ENCODE measurements at regions not wholly inside any gene's neighbourhood (a gene's known extent, or its start where the extent isn't known, plus 50 kb on each side); places are given as distances from the start of the nearest gene placed in this dataset.

- H3K9ac ChIP-seq (ENCODE audit: extremely low read depth, insufficient read length, low read length) = no peak overlapping the region
- Mint-ChIP-seq H3K27ac (peak overlapping the region in 1 of 3 experiments; percentile 86; a peak in 3 of 7 replicates), H3K27me3 (ENCODE audit: low read depth) (no peaks in the 10 kb centered on the region), H3K9me3 (no peaks in the 10 kb centered on the region), H3K4me3 (no peak overlapping the region), H3K4me1 (peaks cover 12% of the 10 kb centered on the region in 2 experiments), H3K36me3 (ENCODE audit: insufficient read depth in 1 of 3, low read depth in 3 of 3) (no peaks in the 10 kb centered on the region)
- H3K27me3 ChIP-seq (ENCODE audit: insufficient read depth, low read length) = no peaks in the 10 kb centered on the region
- no peak overlapping the region for H3K56ac ChIP-seq (ENCODE audit: insufficient read length, low read depth, low read length)
- no peaks in the 10 kb centered on the region for H3K9me3 ChIP-seq (ENCODE audit: control insufficient read depth, low read depth, low read length)
- H3K23ac ChIP-seq (ENCODE audit: insufficient read length, low read depth, low read length) = no peak overlapping the region
- no peaks in the 10 kb centered on the region for H3K79me1 ChIP-seq (ENCODE audit: insufficient read depth, low read depth, low read length, poor library complexity, severe bottlenecking)
- no peak overlapping the region for H3K4ac ChIP-seq (ENCODE audit: low read depth, low read length)
- H3K23me2 ChIP-seq (ENCODE audit: insufficient read length, low read depth, low read length, poor library complexity, severe bottlenecking) = no peaks in the 10 kb centered on the region
- no peak overlapping the region for H4K91ac ChIP-seq (ENCODE audit: insufficient read length, low read depth, low read length)
- H2BK20ac ChIP-seq (ENCODE audit: low read depth, low read length, poor library complexity, severe bottlenecking) = no peak overlapping the region
- H4K20me1 ChIP-seq (ENCODE audit: control insufficient read depth, insufficient read depth, insufficient read length) = no peaks in the 10 kb centered on the region
- no peak overlapping the region for H4K8ac ChIP-seq (replicated peaks; ENCODE audit: insufficient read length, low read depth, low read length)
- peaks cover 2% of the 10 kb centered on the region; the same call in 1 of the 2 replicates for H3K4me1 ChIP-seq (ENCODE audit: insufficient read depth, low read length)
- TF ChIP-seq CTCF (conservative IDR thresholded peaks at IDR 0.05) = peak; percentile 89
- H3K4me2 ChIP-seq (ENCODE audit: insufficient read depth, insufficient read length, low read length) = no peak overlapping the region
- no peak overlapping the region for H2BK15ac ChIP-seq (ENCODE audit: low read depth, low read length)
- H2AFZ ChIP-seq (ENCODE audit: low read length) = no peak overlapping the region
- no peak overlapping the region for H2AK5ac ChIP-seq (ENCODE audit: insufficient read length, low read length)
- H3T11ph ChIP-seq (ENCODE audit: low read length) = no peak overlapping the region
- no peaks in the 10 kb centered on the region for H3K79me2 ChIP-seq (ENCODE audit: insufficient read depth, low read length)
- no peak overlapping the region for H3K18ac ChIP-seq (ENCODE audit: insufficient read length, low read depth, low read length)
- H2BK120ac ChIP-seq (ENCODE audit: low read depth, low read length, poor library complexity, severe bottlenecking) = no peak overlapping the region
- no peak overlapping the region for H4K5ac ChIP-seq (ENCODE audit: insufficient read length, low read depth, low read length)
- no peak overlapping the region for H2BK5ac ChIP-seq (ENCODE audit: insufficient read length, low read length)
- WGBS (ENCODE audit: extremely low coverage, insufficient read length, low lambda C conversion rate) = no CpG with 5 or more reads among the region's 9 CpGs
- no peak overlapping the region for H3K27ac ChIP-seq (ENCODE audit: insufficient read length, low read depth, low read length)
- H3K14ac ChIP-seq (ENCODE audit: insufficient read depth, low read length) = no peak overlapping the region
- peak; percentile 90 for DNase-seq
- no peak overlapping the region for H2BK12ac ChIP-seq (ENCODE audit: insufficient read length, low read depth, low read length)
Measured at GRCh38 chr9:118522093-118523028, 818.2 kb downstream of the TLR4 start.

Data from H9 (cell line).